Stimulated activated CD8-positive, alpha-beta memory T cell treated with anti-CD3 and anti-CD28 coated beads, Interleukin-7, amount 100 ng/mL, for 24 hours (primary cell): ENCODE measurements at regions not wholly inside any gene's neighbourhood (a gene's known extent, or its start where the extent isn't known, plus 50 kb on each side); places are given as distances from the start of the nearest gene placed in this dataset.

Experiments
- DNase-seq: peaks from one replicate; pipeline ENCODE4 v3.0.0-alpha.2; 2020; ENCODE audit warnings: low read depth

- DNase-seq: no peak
Observed at GRCh38 chr5:2023196-2023595, 140.5 kb upstream of the IRX4 start.

GRCh38 chr5:2022436-2022835 is 139.7 kb upstream of the IRX4 start:
- DNase-seq: no peak

GRCh38 chr5:2021484-2022176 is 138.9 kb upstream of the IRX4 start:
- DNase-seq: no peak

GRCh38 chr5:2020730-2021129 is 138.0 kb upstream of the IRX4 start:
- no peak for DNase-seq

- no peak for DNase-seq
Observed at GRCh38 chr5:2019716-2020115, 137.0 kb upstream of the IRX4 start.

- DNase-seq: no peak
Observed at GRCh38 chr5:2018390-2018724, 135.6 kb upstream of the IRX4 start.

- DNase-seq: no peak
Observed at GRCh38 chr5:2017540-2018389, 135.0 kb upstream of the IRX4 start.

- no peak for DNase-seq
Observed at GRCh38 chr5:2015961-2016360, 133.2 kb upstream of the IRX4 start.

- no peak for DNase-seq
Observed at GRCh38 chr5:2015124-2015848, 132.6 kb upstream of the IRX4 start.

GRCh38 chr5:2014058-2014610 is 131.4 kb upstream of the IRX4 start:
- DNase-seq: no peak

GRCh38 chr5:2013301-2014057 is 130.8 kb upstream of the IRX4 start:
- no peak for DNase-seq

- DNase-seq: no peak
Observed at GRCh38 chr5:2012885-2013284, 130.2 kb upstream of the IRX4 start.

GRCh38 chr5:2011481-2012411 is 129.0 kb upstream of the IRX4 start:
- DNase-seq: no peak

GRCh38 chr5:2010940-2011339 is 128.2 kb upstream of the IRX4 start:
- no peak for DNase-seq

GRCh38 chr5:2009986-2010914 is 127.5 kb upstream of the IRX4 start:
- DNase-seq: no peak

- DNase-seq: no peak
Observed at GRCh38 chr5:2008851-2009629, 126.3 kb upstream of the IRX4 start.

- DNase-seq: no peak
Observed at GRCh38 chr5:2007878-2008501, 125.3 kb upstream of the IRX4 start.

GRCh38 chr5:2007496-2007877 is 124.8 kb upstream of the IRX4 start:
- DNase-seq: no peak

GRCh38 chr5:2006971-2007291 is 124.2 kb upstream of the IRX4 start:
- DNase-seq: no peak
